ENCODE measurements at regions not wholly inside any gene's neighbourhood (a gene's known extent, or its start where the extent isn't known, plus 50 kb on each side); places are given as distances from the start of the nearest gene placed in this dataset.

DNA sequence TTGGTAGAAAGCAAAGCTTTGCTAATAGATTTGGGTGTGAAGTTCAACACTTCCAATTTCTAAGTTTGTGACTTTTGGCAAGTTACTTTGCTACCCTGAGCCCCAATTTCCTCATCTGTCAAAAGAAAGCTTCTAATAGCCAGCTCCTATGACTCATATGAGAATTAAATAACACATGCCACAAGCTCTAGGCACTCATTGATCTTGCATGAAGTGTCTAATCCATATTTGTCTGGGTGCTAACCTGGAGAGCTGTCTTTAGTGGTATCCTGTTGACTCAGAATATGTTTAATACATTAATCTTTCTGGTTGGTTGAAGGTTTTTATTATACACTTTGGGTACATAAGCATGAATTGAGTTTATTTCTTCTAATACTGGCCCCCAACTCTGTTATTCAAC lies 188.8 kb downstream of the POSTN start:
- DNase-seq (ENCODE audit: low spot score) = no peak

DNA sequence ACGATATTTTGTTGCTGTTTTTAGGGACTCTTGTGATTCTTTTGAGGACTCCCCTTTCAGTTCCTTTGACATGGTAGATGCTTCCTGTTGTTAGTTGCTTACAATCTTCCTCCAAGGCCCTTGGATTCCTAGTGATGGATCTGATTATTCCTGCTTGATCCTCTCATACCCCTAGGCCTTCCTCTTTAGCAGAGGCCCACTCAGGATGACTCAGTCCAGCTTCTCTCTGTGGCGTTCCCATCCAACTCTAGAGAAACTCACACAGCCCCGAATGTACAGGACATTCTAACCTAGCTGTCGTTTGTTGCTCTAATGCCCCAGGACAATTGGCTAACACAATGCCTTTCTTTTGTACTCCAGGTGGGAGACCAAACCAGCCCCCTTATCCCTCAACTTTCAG lies 191.4 kb downstream of the POSTN start:
- DNase-seq (ENCODE audit: low spot score) = no peak

DNA sequence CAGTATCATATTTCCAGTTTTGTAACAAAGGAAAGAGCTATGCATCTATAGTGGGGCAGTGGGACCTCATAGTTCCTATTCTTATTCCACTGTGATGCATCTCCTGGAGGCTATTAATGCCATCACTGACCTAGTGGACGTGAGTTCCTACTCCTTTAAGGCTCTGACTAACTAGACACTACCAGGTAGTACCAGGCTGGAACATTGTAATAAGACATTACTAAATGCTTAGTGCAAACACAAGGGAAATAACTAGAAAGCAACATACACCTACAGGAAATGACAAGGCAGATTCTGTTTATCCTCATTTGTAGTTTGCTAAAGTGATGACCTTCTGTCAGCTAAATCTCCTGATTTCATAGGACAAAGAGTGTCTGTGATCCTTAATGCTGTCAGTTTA lies 192.5 kb downstream of the POSTN start:
- DNase-seq (ENCODE audit: low spot score) = no peak

DNA sequence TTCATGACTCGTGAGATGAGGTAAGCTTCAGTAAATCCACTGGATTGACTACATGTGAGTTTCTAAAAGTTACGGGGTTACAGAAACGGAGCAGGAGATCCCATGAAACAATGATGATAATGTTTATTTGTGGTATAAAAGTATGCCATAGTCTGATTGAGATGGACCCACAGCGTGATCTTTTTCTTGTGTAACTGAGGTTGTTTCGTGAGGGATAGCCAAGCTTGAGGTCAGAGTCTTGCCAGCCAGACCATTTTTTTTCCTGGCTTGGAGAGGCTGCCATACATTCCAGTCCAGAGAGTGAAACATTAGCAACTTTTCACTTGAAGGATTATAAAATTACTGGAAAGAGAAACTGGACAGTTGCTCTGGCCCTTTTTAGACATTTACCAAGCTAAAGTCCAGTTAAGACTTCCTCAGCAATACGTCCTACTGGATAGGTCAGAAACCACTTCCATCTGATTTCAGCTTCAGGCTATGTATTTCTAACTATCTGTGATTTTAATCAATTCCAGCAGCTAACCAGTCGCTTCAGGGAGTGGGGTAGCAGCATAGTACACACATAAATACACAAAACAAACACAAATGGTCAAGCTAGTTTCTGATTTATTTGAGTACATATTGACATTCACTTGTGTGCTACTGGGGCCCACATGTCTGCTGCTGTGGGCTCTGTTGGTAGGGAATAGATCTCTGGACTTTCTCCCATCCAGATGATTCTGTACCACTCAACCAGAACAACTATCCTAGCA lies 194.6 kb downstream of the POSTN start:
- no peak for DNase-seq (ENCODE audit: low spot score)

DNA sequence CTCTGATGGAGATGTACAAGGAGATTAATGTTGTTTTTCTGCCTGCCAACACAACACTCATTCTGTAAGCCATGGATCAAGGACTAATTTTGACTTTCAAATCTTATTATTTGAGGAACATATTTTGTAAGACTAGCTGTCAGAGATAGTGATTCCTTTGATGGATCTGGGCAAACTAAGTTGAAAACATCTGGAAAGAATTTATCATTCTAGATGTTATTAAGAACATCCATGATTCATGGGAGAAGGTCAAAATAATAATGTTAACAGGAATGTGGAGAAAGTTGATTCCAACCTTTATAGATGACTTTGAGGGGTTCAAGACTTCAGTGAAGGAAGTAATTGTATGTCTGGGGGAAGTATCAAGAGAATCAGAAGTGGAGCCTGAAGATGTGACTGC lies 196.8 kb downstream of the POSTN start:
- no peak for DNase-seq (ENCODE audit: low spot score)

DNA sequence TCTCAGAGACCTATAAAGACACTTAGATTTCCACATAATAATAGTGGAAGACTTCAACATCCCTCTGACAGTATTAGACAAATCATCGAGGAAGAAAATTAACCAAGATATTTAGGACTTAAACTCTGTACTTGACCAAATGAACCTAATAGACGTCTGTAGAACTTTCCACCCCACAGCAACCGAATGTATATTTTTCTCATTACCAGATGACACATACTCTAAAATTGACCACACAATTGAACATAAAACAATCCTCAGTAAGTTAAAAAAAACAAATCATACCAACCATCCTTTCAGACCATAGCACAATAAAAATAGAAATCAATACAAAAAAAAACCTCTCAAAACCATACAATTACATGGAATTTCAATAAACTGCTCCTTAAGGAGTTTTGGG lies 201.0 kb downstream of the POSTN start:
- no peak for DNase-seq (ENCODE audit: low spot score)

DNA sequence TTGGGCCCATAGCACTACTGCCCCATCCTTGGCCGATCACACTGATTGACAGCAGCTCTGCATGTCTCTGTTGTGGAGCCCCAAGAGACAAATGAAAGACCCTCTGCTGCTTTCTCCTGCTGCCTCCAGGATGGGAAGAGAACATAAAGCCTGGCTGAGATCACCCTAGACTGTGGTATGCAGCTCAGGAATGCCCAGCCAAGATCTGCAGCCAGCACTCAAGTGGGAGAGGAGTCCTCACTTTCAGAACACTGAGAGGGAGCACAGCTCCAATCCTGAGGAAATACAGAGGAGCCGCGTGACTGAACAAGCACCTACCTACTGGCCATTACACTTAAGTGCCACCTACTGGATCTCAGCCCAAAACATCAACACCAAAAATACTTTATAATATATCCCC lies 203.0 kb downstream of the POSTN start:
- DNase-seq (ENCODE audit: low spot score) = no peak

DNA sequence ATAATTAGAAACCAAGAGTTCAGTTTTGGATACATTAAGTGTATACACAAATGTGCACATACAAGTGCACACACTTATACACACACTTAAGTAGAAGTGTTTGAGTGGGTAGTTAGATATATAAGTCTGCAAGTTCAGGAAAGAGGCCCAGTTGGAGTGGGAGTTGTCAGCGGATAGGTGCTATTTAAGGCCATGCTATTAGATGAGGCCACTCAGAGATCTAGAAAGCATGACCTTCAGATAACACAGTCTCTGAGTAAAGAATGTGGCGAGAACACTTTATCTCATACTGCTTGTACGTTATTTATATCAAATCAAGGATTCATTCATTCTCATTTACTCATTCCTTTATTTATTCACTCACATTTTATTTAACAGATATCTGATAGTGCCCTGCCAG lies 206.2 kb downstream of the POSTN start:
- DNase-seq (ENCODE audit: low spot score) = no peak

DNA sequence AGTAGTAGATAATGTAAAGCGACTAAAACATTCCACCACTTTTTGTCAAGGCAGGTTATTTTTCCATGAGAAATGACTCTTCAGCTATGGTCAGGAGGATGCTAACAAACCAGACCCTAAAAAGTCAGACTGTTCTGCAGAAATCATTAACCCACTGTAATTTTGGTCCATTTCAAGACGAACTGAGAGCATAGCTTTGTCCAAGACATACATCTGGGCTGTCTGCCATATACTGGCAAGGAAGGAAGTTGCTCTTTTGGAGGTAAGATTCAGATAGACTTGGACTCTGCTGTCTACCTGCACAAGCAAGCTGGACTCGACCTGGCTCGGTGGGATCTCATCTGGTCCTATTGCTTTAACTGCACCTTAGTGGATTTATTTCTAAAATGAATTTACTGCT lies 207.8 kb downstream of the POSTN start:
- DNase-seq (ENCODE audit: low spot score) = no peak

DNA sequence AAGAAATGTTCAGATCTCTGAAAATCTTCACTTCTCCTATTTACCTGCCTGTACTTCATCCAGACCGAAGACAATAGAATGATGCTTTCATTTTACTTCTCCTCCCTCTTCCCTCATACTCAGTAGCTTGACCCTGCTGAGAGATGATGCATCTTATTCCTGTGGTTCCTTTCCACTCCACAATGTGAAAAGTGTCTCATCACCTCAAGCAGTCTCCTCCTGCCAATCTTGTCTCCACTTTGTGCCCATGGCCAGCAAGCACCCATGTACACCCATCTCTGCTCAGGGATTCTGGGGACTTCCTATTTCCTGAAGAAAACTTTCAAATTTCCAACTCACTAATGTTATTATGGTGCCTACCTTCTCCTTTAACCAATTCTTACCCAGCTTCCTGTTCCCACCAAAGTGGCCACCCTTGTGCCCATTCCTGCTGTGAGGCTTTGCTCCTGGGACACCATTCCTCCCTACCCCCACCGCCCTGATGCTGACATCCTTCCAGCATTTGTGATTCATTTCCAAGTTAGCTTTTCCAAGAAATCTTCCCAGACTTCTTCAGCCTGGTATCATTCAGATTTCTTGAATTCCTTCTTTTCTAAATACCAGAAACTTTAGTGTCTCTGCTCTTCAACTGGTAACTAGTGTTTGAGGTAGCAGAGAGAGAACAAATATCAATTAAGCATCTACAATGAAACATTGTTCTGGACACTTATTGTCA lies 212.5 kb downstream of the POSTN start:
- no peak for DNase-seq (ENCODE audit: low spot score)

DNA sequence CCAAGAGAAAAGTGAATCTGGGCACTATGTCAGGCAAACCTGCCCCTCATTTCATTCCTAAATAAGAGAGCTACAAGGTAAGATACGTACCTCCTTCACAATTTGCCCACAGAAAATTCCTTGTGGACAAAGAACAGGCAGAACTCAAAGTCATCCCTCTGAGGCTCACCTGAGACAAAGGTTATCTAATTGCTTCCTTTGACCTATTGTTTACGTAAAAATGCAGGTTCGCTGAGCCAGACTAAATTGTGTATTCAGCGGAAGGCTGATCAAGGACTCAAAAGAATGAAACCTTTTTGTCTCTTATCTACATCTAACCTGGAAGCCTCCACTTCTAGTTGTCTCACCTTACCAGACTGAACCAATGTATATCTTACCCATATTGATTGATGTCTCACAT lies 213.3 kb downstream of the POSTN start:
- DNase-seq (ENCODE audit: low spot score) = no peak

DNA sequence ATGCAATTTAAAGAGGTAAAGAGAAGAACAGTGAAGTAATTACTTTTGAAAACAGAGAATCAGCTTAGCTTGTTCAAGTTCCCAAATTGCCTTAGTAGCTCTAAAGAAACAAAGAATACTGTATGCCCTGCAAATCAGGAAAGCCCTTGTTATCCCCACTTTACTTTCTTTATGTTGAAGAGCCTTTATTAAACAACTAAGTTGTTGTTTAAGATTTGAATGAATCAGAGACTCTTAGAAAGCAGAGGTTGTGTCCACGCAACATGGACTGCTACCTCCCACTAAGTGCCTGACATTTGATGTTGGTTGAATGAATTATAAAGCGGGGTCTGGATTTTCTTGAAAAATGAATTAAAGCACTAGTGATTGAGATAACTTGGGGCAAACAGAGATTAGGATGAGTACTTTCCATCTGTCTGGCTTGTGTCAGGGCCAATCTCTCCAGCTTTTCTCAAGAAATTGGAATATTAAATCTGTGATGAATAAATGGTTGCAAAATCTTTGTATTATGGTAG lies 214.7 kb downstream of the POSTN start:
- no peak for DNase-seq (ENCODE audit: low spot score)

DNA sequence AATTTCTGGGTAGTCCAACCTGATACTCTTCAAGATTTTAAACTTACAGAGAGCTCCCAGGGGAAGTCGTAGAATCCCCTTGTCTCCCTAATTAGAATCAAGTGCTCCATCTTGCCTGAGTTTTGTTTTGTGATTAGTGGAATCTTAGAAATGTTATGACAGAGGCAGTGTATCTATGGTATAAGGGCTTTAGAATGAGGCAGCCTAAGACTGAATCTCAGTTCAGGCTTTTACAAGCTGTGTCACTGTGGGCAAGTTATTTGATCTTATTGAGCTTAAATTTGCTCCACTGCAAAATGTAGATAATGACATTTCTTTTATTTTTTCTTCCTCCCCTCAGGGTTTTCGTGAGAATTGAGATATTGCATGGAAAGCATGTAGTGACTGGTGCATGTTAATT lies 215.5 kb downstream of the POSTN start:
- no peak for DNase-seq (ENCODE audit: low spot score)

DNA sequence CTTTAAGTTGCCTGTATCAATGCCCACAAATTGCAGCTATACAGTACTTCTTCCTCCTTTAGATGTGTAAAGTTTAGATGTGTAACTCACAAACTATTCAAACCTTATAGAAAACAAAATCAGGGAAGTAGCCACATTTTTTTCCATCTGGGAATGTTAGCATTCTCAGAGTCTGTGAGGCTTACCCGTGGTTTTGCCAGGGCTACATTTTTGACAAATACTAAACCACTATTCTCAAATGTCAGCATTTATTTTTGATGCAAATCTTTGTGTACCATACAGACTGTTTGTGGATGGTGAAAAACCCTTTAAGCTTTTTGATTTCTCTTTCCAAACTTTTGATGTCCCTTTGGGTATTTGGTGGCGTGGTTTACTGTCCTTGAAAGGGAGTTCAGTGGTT lies 216.4 kb downstream of the POSTN start:
- DNase-seq (ENCODE audit: low spot score) = no peak

DNA sequence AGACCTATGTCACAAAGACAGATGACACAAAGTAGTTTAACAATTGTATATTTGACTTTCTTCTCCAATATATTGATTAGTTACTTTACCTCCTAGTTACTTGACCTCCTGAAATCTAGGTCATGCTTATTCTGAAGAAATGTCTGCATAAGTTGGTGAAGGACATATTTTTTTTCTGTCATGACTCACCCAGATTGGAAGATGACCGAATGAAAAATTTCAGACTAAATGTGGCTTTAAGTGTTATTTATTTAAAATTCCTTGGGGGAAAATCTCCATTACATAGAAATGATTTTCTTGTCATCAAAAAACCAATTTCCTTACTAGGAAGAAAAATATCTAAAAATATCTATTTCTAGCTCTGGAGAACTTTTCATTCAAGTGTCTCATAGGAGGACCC lies 217.1 kb downstream of the POSTN start:
- no peak for DNase-seq (ENCODE audit: low spot score)

DNA sequence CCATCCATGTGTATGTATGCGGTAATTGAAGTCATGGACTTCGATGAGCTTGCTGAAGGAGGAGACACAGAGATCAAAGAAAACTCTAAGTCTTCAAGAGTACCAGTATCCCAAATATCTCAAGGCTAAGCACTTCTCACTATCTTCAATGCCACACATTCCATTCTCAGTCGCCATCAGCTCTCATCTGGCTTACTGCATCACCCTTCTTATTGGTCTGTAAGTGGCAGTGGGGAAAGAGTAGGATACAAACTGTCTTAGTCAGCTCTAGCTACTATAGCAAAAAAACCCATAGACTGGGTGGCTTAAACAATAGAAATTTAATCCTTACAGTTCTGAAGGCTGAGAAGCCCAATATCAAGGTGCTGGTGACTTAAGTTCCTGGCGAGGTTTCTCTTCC lies 218.7 kb downstream of the POSTN start:
- DNase-seq (ENCODE audit: low spot score) = no peak

DNA sequence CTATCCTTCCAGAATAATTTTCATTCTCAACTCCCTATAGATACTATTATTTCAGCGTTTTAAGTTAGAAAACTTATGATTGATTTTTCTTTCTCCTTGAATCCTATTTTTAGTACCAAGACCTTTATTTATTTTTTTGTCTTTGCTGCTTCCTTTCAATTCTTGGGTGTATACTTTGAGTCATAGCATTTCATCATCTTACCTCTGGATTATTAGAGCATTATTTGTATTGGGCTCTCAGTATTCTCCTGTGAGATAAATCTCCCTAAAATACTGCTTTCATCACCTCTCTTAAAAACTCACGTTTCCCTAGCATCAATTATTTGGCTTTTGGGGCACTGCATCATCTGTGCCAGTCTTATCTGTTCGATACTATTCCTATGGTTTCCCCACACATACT lies 222.8 kb downstream of the POSTN start:
- DNase-seq (ENCODE audit: low spot score) = no peak

DNA sequence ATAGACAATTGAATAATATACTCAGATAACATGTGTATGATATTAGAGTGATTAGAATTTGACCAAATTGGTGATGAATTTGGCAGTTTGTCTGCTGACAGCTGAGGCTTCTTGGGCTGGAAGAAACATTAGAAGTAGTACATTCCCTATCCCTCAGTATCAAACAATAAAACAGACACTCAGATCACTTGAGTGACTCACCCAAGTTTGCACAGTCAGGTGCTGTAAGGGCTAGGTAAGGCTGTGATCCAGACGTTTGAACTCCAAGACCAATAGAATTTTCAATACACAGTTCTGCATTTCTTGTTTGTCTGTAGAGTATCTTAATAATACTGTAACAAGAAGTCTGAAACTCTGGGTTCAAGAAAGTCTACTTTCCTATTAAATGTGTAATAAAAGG lies 223.5 kb downstream of the POSTN start:
- DNase-seq (ENCODE audit: low spot score) = no peak

DNA sequence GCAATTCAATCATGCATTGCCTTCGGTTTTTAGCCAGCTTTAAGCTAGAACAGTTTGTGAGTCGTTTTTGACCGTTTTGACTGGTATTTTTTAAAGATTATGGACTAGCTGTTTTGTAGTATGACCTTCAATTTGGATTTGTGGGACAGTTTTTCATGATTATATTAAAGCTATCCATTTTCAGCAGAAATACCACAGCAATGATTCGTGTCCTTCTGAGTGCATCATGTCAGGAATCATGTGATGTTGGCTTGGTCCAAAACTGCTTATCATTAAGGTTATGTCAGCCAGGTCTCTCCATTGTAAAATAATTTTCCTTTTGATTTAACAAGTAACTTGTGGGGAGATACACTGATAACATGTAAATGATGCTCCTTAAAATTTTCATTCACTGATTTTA lies 229.0 kb downstream of the POSTN start:
- DNase-seq (ENCODE audit: low spot score) = no peak

DNA sequence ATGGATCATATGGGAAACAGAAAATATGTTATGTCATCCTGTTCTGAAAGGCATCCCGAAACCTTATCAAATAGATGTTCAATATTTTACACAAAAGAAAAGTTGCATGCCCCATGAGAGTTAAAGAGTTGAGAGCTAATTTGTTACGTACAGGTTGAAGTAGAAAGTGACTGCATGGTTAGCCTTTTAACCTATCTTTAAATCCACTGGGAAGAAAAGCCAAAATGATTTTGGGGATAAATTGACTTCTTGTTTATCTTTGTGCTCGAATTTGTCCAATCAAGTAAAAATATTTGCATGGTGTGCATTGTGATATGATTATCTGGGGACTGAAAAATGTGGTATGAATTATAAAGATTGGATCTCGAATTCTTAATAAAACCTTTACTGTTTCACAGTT lies 230.1 kb downstream of the POSTN start:
- DNase-seq (ENCODE audit: low spot score) = no peak

DNA sequence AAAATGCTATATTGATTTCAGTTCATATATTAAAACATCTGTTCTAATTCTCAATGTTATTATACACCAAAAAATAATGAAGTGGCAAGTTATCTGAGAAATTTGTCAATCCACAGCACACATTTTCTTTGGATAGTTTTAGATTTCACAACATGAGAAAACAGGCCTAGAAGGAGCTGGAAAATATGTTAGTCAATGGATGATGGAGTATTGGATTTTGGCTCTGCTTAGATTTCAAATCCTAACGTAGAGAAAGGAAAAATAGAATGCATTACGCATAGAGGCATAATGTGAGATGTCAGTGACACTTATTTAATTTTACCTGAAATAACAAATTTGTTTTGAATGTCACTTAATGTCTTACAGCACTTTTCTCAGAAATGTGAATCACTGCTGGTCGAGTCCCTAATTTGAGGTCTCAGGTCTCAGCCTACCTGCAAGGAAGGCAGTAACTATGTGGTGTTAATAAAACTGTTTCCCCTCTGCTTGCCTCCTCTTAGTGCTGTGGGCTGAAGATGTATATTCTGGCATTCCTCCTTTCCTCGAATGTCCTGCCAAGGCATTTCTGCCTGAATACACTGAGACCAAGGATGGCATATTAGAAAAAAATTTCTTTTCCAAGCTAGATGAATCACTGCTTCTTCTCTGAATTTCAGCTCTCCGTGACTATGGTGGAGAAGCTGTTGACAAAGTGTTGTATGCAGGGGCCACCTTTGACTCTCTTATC lies 232.4 kb downstream of the POSTN start:
- no peak for DNase-seq (ENCODE audit: low spot score)

DNA sequence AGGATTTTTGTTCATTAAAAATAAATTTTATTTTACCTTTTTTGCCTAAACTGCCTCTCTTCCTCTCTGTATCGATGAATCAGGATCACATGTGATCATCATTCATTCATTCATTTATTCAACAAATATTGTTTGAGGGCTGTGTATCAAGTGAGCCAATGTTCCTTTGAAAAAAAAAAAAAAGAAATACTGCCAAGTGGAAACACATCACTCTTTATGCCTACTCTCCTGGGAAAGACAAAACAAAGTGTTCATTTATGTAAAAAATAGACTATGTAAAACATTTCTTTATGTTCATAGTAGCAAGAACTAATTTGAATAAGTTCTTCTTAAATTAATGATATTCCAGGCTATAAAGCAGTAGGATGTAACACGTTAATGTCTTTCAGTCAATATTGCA lies 233.1 kb downstream of the POSTN start:
- no peak for DNase-seq (ENCODE audit: low spot score)

DNA sequence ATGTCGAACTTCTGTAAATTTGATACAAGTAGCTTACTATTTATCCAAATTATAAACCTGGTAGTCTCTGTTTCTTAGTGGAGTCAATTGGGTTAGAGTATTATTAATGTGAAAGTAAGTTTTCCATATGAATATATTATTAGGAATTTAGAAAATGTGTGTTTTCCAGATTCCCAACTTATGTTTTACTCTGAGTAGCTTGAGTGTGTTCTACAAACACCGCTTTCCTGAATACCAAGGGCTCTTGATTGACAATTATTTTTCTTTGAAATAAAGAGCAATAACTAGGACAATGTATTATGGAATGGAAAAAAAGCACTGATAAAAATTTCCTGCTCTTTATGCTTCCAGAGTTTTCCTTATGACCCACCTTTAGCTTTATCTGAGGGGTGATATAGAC lies 233.6 kb downstream of the POSTN start:
- DNase-seq (ENCODE audit: low spot score) = no peak

All from Ammon's horn (tissue), 1 donor.